Peyer's patch (tissue), 4 donors: ENCODE measurements at regions not wholly inside any gene's neighbourhood (a gene's known extent, or its start where the extent isn't known, plus 50 kb on each side); places are given as distances from the start of the nearest gene placed in this dataset.

ENCODE experiments used
- DNase-seq, 3 donors: peaks; one replicate each; pipeline ENCODE4 v3.0.0-alpha.2; 2017 to 2019
- H3K27ac ChIP-seq, 4 donors: fragments of 200-600 bp; sonication (generic); one replicate each; pipeline ENCODE4 v1.5.1; 2016 to 2019
- H3K27me3 ChIP-seq, 2 donors: fragments of 200-600 bp; sonication (generic); one replicate each; pipeline ENCODE4 v1.5.1; 2019
- H3K36me3 ChIP-seq, 3 donors: fragments of 200-600 bp; sonication (generic); one replicate each; pipeline ENCODE4 v1.5.1; 2016 to 2019
- H3K4me1 ChIP-seq, 4 donors: fragments of 200-600 bp; sonication (generic); one replicate each; pipeline ENCODE4 v1.5.1; 2016 to 2019
- H3K4me3 ChIP-seq, 4 donors: fragments of 200-600 bp; sonication (generic); 1 replicate in 3 of 4; 2 replicates in 1 of 4; pipeline ENCODE4 v1.5.1; 2016 to 2019; ENCODE audit warnings: mild to moderate bottlenecking in 1 of 4
- H3K9me3 ChIP-seq, 4 donors: fragments of 200-600 bp; sonication (generic); one replicate each; pipeline ENCODE4 v1.5.1; 2016 to 2019; ENCODE audit warnings: mild to moderate bottlenecking in 1 of 4
- POLR2A ChIP-seq, 2 donors: fragments of 450-650 bp; IDR thresholded peaks; one replicate each; pipeline ENCODE4 v1.5.1; 2017; ENCODE audit warnings: antibody characterized with exemption in 2 of 2, mild to moderate bottlenecking in 2 of 2, moderate library complexity in 2 of 2
- TF ChIP-seq, protein P1 (sequence below), 6 experiments: fragments of 450-650 bp in 4 of 6; fragments of 200-600 bp in 2 of 6; sonication (generic) in 1 of 6; IDR thresholded peaks; one replicate each; pipeline ENCODE4 v1.5.1; 2017 to 2019; ENCODE audit warnings: antibody characterized with exemption in 6 of 6, mild to moderate bottlenecking in 3 of 6, moderate library complexity in 1 of 6

GRCh38 chr7:41446606-41447449, 256.1 kb downstream of the INHBA start:
- TF ChIP-seq, protein P1, sequence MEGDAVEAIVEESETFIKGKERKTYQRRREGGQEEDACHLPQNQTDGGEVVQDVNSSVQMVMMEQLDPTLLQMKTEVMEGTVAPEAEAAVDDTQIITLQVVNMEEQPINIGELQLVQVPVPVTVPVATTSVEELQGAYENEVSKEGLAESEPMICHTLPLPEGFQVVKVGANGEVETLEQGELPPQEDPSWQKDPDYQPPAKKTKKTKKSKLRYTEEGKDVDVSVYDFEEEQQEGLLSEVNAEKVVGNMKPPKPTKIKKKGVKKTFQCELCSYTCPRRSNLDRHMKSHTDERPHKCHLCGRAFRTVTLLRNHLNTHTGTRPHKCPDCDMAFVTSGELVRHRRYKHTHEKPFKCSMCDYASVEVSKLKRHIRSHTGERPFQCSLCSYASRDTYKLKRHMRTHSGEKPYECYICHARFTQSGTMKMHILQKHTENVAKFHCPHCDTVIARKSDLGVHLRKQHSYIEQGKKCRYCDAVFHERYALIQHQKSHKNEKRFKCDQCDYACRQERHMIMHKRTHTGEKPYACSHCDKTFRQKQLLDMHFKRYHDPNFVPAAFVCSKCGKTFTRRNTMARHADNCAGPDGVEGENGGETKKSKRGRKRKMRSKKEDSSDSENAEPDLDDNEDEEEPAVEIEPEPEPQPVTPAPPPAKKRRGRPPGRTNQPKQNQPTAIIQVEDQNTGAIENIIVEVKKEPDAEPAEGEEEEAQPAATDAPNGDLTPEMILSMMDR (IDR thresholded peaks at IDR 0.05) = no peak
- no peak for TF ChIP-seq POLR2A (IDR thresholded peaks at IDR 0.05)
- Histone ChIP-seq H3K27ac (no peak overlapping the region), H3K9me3 (no peaks in the 10 kb centered on the region), H3K4me3 (no peak overlapping the region), H3K36me3 (no peaks in the 10 kb centered on the region), H3K4me1 (no peaks in the 10 kb centered on the region), H3K27me3 (no peaks in the 10 kb centered on the region)
- no peak for DNase-seq

DNA sequence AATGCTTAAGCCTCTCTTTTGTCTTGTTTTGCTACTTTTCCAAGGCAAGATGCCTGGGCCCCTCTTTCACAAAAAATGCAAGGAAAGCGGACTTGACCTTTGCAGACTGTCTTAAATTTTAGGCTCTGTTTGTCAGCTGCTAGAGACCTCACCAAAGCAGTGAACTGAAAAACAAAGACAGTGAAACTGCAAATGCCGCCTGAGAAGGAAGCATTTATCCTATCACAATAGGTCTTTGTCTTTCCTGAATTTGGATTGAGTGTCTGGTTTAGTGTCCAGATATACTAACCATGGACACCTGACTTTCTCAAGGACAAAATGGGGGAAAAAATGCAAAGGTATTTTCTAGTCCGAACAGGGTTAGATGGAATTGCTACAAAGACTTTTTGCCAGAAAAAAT, 256.9 kb downstream of the INHBA start:
- no peaks in the 10 kb centered on the region for H3K4me1 ChIP-seq

DNA sequence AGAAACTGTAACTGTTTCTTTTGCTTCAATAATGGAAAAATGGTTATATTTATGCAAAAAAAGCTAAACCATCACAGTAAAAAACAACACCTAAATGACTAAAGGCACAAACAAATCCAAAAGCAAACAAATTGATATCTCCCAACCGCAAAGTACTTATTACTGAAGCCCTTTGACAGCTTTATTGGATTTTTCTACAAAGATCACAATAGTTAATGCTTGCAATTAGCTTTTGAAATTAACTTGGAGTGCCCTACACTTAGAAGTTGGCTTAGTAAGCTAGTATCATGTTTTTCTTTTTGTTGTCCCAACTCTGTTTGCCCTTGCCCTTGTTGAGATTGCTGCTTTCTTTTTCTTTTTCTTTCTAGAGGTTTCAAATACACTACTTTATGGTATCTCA, 257.5 kb downstream of the INHBA start:
- no peaks in the 10 kb centered on the region for H3K27me3 ChIP-seq
- no peaks in the 10 kb centered on the region for H3K9me3 ChIP-seq
- H3K36me3 ChIP-seq = no peaks in the 10 kb centered on the region
- TF ChIP-seq, protein P1 (IDR thresholded peaks at IDR 0.05) = no peak
- no peak for TF ChIP-seq POLR2A (IDR thresholded peaks at IDR 0.05)
- H3K4me1 ChIP-seq = no peaks in the 10 kb centered on the region
- no peak for DNase-seq
- no peak overlapping the region for H3K27ac ChIP-seq
- H3K4me3 ChIP-seq = no peak overlapping the region

More for the DNA sequence above, 256.9 kb downstream of the INHBA start:
- Histone ChIP-seq H3K4me3 (no peak overlapping the region), H3K27me3 (no peaks in the 10 kb centered on the region), H3K27ac (no peak overlapping the region), H3K9me3 (no peaks in the 10 kb centered on the region), H3K36me3 (no peaks in the 10 kb centered on the region)
- no peak for DNase-seq
- TF ChIP-seq POLR2A (IDR thresholded peaks at IDR 0.05) = no peak
- TF ChIP-seq, protein P1 (IDR thresholded peaks at IDR 0.05) = no peak

DNA sequence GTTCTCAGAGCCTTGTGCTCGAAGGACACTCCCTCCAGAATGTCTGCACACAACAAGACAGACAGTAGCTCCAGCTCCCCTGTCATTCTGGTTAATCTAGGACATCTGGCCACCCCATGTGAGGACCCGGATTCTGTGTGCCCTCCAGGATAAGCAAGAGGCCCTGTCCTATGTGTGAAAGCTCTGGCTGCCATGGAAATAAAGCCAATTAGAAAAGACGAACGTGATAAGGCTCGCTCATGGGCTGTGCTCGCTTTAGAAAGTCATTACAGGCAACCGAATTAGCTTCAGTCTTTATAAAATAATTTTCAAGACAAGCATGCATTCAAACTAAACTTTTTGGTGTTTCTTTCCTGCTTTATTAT, 263.4 kb downstream of the INHBA start:
- Histone ChIP-seq H3K4me1 (no peaks in the 10 kb centered on the region), H3K4me3 (no peak overlapping the region), H3K27ac (no peak overlapping the region), H3K9me3 (no peaks in the 10 kb centered on the region), H3K36me3 (no peaks in the 10 kb centered on the region), H3K27me3 (no peaks in the 10 kb centered on the region)
- DNase-seq = no peak
- TF ChIP-seq POLR2A (IDR thresholded peaks at IDR 0.05) = no peak

DNA sequence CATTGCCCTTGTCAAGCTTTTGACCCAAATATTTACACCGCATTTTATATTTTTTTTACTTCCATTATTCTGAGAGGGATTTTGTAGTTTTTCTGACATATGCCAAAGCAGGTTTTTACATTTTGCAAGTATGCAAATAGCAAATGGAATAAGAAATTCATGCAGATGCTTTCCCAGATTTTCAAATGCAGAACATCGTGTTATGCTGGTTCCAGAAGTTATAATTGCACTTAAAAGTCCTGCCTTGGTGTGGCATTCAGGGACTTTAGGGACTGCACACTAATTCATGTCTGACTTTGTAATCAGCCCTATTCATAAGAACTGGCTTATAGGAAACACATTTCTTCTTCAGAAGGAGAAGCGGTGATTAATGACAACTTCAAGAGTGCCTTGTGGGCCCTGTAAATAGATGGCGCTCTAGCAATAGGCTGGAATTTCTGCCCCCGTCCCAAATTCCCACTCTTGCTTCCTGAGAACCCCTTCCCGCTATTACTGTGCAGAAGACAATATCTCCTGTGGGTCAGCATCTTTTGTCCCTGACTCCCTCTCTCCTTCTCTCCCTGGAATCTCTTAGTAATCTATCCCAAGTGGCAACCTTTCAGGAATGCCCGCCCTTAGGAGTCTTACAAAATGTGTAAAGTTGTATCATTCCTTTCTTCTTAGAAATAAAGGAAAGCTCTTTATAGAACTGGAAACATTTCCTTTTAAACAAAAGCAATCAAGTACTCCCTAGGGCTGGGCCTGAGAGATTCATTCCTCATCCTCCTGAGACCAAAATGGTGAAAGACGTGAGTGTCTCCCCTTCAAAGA, 264.0 kb downstream of the INHBA start:
- DNase-seq = no peak
- Histone ChIP-seq H3K36me3 (no peaks in the 10 kb centered on the region), H3K27ac (no peak overlapping the region), H3K27me3 (no peaks in the 10 kb centered on the region), H3K4me1 (no peaks in the 10 kb centered on the region), H3K4me3 (no peak overlapping the region), H3K9me3 (no peaks in the 10 kb centered on the region)
- no peak for TF ChIP-seq POLR2A (IDR thresholded peaks at IDR 0.05)
- TF ChIP-seq, protein P1 (IDR thresholded peaks at IDR 0.05) = no peak
